Non-pigmented ciliary epithelial cell (primary cell): ENCODE measurements at regions not wholly inside any gene's neighbourhood (a gene's known extent, or its start where the extent isn't known, plus 50 kb on each side); places are given as distances from the start of the nearest gene placed in this dataset.
"Not testable (repeated sequence)": the region's sequence is repeated elsewhere in the genome, so short reads cannot be mapped to it uniquely, and the experiment has no call there.

Source experiments
- DNase-seq: peaks from one replicate; pipeline ENCODE4 v3.0.0-alpha.2; 2010; ENCODE audit warnings: low read depth

- no peak for DNase-seq
These were observed 205.0 kb upstream of the AHR start for GRCh38 chr7:17093461-17093860.

GRCh38 chr7:17094963-17095574, 203.4 kb upstream of the AHR start:
- no peak for DNase-seq

DNA sequence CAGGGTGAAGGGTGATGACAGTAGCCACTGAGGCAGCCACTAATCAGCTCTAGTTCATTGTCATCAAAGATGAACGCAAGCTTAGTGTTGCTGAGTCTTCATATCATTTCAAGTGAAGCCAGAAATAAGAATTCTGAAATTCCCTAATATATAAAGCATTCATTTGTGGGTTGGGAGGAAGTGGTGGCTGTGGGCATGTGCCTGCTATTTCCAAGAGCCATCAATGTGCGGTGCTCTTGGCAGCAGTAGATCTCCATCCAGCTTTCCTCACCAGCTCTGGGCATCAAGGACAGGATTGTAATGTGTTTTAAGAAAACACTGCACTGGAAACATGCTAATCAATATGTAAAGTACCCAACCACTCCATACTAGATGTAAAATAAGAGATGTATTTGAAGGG, 202.5 kb upstream of the AHR start:
- DNase-seq = no peak

DNA sequence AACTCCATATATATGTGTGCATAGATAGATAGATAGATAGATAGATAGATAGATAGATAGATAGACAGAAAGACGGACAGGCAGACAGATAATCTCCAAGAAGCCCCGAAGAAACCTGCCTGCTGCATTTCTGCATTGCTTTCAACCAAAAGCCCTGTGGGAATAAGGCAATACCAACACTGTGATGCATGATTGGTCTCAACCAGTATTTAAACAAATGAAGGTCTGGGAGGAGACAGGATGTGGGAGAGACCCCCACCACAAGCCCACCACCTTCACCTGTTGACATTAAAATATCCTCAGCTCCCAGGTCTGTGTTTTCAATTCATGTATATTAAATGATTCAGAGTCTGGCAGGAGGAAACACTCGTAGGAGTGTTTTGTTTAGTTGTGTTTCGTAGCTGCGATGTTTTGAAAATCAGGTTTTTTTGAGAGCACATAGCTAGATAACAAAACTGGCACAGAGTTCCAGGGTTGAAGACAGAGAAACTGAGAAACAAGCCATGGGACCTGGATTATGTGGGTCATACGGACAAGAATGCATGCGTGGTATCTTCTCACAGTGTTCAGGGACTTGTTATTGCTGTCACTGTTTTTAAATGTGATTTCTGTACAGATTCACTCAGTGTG, 200.7 kb upstream of the AHR start:
- DNase-seq = no peak

- DNase-seq = no peak
These were observed 199.9 kb upstream of the AHR start for GRCh38 chr7:17098515-17098914.

DNA sequence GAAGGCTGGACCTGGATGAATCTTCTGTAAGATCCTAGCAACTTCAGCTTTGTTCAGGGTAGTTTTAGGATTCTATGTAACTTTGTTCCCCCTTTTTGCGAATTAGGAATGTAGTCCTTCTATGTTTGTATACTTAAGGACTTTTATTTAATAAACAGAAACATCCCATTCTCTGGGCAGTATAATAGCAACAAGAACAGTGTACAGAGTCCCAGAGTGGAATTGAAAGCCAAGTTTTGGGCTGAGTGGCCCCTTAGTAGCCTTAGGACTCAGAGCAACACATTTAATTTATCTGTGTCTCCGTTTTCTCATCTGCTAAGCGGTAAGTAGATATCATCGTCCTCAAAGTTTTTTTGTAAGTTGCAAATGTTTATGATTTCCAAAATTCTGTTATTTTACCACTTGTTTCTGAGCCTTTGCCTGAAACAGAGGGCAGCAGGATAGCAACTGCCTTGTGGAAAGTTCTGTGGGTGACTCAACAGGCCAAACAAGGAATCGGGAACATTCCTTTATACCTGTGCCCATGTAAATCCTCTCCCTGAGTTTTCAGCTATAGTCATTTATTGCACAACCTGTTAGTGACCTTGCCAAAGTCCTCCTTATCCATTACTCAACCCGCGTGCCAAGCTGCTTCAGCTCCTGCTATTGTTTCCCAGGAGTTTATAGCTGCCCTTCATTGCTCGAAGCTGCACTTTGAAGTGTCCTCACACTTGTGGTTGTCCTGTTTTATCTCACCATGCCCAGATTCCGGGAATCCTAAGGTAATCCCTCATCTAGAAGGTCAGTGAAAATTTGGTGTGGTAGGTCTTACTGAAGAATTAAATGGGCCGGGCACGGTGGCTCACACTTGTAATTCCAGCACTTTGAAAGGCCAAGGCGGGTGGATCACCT, 199.1 kb upstream of the AHR start:
- DNase-seq = no peak

DNA sequence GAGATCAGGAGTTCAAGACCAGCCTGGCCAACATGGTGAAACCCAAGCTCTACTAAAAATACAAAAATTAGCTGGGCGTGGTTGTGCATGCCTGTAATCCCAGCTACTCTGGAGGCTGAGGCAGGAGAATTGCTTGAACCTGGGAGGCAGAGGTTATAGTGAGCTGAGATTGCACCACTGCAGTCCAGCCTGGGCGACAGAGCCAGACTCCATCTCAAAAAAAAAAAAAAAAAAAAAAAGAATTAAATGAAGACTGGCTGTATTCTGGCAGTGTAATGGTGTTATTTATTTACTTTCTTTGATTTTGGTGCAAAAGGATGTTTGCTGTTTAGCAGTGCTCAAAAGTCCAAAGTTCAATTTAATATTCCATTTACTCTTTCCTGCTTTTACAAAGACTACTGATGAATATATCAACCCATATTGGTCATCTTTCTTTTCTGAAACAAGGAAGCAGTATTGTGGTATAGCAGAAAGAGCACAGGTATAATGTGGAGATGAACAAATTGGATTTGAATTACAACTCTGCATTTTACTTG, 198.4 kb upstream of the AHR start:
- not testable (repeated sequence) for DNase-seq

GRCh38 chr7:17101207-17101696, 197.2 kb upstream of the AHR start:
- no peak for DNase-seq

DNA sequence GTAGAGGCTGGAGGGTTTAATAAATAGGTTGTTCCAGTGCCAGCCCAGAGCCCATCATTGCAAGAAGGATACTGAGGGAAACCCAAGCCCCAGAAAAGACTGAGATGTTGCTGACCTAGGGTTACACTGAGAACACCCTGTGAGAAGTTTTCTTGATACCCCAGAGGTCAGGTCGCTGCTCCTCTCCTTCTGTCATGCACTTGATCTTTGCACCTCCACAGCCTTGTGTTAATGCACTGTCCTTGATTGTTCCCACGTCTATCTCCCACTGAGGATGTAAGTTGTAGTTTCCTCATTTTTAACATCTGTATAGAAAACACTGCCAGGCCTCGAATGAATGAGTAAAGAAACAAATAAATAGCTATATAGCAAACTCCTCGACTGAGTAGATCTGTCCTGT, 195.3 kb upstream of the AHR start:
- no peak for DNase-seq

- no peak for DNase-seq
These were observed 194.5 kb upstream of the AHR start for GRCh38 chr7:17103984-17104383.

DNA sequence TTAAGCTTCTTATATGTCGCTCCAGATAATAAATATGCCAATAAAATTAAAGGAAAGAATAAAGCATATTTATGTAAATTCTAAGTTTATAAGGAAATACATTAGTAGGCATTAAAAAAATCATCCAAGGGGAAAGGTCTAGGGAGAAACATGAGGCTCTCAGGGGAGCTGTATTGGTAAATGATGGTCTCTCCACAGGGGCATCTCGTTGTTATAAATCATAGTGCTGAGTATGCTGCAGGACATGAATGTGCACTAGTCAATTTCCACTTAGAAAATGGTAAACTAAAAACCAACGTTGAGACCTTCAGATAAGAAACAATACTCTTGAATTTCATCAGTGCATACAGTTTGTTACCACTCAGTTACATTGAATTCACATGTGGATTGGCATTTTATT, 194.0 kb upstream of the AHR start:
- no peak for DNase-seq

DNA sequence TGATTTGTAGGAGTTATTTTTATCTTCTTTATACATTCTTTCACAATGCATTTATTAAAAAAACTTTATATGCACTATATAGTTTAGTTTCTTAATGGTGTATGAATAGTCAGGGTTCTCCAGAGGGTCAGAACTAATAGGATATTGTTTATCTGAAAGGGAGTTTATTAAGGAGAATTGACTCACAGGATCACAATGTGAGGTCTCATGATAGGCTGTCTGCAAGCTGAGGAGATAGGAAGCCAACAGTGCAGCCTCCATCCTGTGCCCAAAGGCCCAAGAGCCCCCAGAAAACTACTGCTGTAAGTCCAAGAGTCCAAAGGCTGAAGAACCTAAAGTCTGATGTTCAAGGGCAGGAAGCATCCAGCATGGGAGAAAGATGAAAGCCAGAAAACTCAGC, 192.8 kb upstream of the AHR start:
- no peak for DNase-seq

- DNase-seq = no peak
These were observed 190.3 kb upstream of the AHR start for GRCh38 chr7:17108049-17108584.

DNA sequence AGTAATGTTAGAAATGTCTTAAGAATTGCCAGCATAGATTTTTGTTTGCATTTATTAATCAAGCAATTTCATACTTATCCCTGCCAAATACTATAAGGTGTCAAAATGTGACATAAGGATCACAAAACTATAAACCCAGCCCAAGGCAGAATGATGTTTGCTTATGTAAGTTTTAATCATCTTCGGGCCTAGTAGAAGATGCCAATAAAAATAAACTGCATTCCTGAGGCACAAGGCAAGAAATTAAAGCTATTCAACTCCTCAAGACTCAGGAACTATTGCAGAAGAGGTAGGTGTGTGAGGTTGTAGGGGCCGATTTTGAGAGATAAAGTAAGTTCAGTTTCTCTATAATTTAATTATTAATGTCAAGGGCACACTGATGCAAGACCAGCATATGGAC, 189.4 kb upstream of the AHR start:
- DNase-seq = no peak

DNA sequence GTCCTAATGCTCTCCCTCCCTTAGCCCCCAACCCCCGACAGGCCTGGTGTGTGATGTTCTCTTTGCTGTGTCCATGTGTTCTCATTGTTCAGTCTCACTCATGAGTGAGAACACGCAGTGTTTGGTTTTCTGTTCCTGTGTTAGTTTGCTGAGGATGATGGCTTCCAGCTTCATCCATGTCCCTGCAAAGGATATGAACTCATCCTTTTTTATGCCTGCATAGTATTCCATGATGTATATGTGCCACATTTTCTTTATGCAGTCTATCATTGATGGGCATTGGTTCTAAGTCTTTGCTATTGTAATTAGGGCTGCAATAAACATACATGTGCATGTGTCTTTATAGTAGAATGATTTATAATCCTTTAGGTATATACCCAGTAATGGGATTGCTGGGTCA, 184.7 kb upstream of the AHR start:
- not testable (repeated sequence) for DNase-seq

DNA sequence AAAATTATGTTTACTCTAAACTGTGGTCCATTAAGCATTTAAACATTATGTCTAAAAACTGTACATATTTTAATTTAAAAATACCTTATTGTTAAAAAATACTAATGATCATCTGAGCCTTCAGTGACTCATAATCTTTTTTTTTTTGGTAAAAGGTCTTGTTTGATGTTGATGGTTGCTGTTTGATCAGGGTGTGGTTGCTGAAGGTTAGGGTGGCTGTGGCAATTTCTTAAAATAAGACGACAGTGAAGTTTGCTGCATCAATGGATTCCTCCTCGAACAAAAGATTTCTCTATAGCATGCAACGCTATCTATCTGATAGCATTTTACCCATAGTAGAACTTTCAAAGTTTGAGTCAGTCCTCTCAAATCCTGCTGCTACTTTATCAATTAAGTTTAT, 180.0 kb upstream of the AHR start:
- DNase-seq = no peak

DNA sequence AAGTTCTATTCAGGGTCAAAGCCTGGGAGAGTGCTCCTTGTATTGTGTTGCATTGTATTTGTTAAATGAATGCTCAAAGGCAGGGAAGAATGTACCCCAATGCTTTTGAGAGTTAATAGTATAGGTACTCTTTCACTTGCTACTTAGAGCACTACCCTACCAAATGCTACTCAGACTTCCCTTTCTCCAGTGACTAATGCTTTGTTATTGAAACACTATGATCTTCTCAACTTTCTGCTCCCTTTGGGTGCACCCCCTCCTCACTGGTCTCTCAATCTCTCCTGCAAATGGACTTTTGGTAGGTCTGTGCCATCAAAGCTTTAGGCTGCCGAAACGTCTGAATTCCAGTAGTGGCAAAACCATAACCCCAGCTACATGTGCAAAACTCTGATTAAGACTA, 177.7 kb upstream of the AHR start:
- DNase-seq = no peak

GRCh38 chr7:17121671-17122070, 176.8 kb upstream of the AHR start:
- DNase-seq = no peak

DNA sequence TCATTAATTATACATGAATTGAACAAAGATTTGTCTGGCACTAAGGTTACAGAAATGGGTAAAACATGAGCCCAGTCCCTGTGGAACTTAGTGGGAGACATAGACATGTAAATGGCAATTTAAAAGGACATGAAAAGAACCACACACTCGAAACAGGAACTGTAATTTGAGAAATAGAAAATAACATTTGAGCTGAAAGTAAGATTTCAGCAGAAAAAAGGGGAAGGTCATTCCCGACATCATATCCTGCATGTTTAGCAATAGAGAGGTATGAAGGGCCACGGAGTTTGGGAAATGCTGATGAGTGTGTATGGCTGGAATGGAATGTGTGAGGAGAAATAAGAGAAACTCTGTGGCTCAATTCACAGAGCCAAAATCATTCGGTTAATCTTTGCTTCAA, 175.4 kb upstream of the AHR start:
- DNase-seq = peak; percentile 71

- DNase-seq = no peak
These were observed 171.8 kb upstream of the AHR start for GRCh38 chr7:17126413-17127268.

DNA sequence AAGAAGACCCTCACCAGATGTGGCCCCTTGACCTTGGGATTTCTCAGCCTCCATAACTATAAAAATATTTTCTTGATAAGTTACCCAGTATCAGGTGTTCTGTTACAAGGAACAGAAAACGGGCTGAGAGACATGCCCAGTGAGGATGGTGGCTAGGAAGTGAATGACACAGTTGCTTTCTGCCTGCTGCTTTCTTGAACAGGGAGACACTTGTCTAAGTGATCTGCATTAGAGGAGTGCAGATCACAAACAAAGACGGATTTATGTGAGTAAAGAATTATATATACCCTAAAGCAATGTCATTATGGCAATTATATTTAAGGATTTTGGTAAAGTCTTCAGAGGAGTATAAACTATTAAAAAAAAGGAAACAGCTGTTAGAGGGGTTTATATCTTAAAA, 169.2 kb upstream of the AHR start:
- no peak for DNase-seq
